Activated CD8-positive, alpha-beta T cell treated with anti-CD3 and anti-CD28 coated beads for 36 hours (primary cell): ENCODE measurements at regions not wholly inside any gene's neighbourhood (a gene's known extent, or its start where the extent isn't known, plus 50 kb on each side); places are given as distances from the start of the nearest gene placed in this dataset.

Experiments
- ATAC-seq: fragments of 200-7000 bp; cut with Tn5 transposase; one replicate; pipeline ENCODE4 v1.10.0; 2021; ENCODE audit warnings: mild to moderate bottlenecking, moderate library complexity
- CTCF ChIA-PET: fragments of 350-600 bp; sonication (Branson Sonifier 250); formaldehyde crosslinking; loops from one replicate; lab custom pipeline; 2021; ENCODE audit warnings: antibody characterized with exemption; lab: Charles Lee
- POLR2A ChIA-PET: fragments of 350-600 bp; sonication (Branson Sonifier 250); formaldehyde crosslinking; loops from one replicate; lab custom pipeline; 2021; ENCODE audit warnings: antibody characterized with exemption; lab: Charles Lee
- DNase-seq: peaks from one replicate; pipeline ENCODE4 v3.0.0-alpha.2; 2020
- H3K27ac Mint-ChIP-seq: one replicate; pipeline ENCODE4 v1.8.0; 2021; ENCODE audit warnings: mild to moderate bottlenecking, mixed read lengths
- H3K27me3 Mint-ChIP-seq: one replicate; pipeline ENCODE4 v1.8.0; 2021; ENCODE audit warnings: mixed read lengths
- H3K36me3 Mint-ChIP-seq: one replicate; pipeline ENCODE4 v1.8.0; 2021; ENCODE audit warnings: low read depth, mixed read lengths
- H3K4me1 Mint-ChIP-seq: one replicate; pipeline ENCODE4 v1.8.0; 2021; ENCODE audit warnings: low read depth, mixed read lengths
- H3K4me3 Mint-ChIP-seq: one replicate; pipeline ENCODE4 v1.8.0; 2021; ENCODE audit warnings: mild to moderate bottlenecking, moderate library complexity, mixed read lengths
- H3K9me3 Mint-ChIP-seq: one replicate; pipeline ENCODE4 v1.8.0; 2021; ENCODE audit warnings: mixed read lengths
- CTCF ChIP-seq: fragments of 200-600 bp; IDR thresholded peaks from one replicate; pipeline ENCODE4 v1.8.0; 2022; ENCODE audit warnings: antibody characterized with exemption, mild to moderate bottlenecking
- intact Hi-C: fragments of 100-400 bp; cut with micrococcal nuclease; formaldehyde crosslinking; loops from one replicate; pipeline ENCODE4 v1.10.0; 2022

- DNase-seq, result no peak
- no peak overlapping the region for H3K27ac Mint-ChIP-seq
- ChIA-PET POLR2A (interaction anchor here (0.6 kb wide), 2 partner anchors 59 to 211 kb away, joined by 3 read pairs; no protein-coding TSS in a partner anchor), CTCF (no interaction called here)
- no peaks in the 10 kb centered on the region for H3K4me1 Mint-ChIP-seq
- no peaks in the 10 kb centered on the region for H3K36me3 Mint-ChIP-seq
- no peak for TF ChIP-seq CTCF
- no peak overlapping the region for H3K4me3 Mint-ChIP-seq
- peaks cover 2% of the 10 kb centered on the region for H3K27me3 Mint-ChIP-seq
- intact Hi-C loops, result no loop called here
- no peaks in the 10 kb centered on the region for H3K9me3 Mint-ChIP-seq
- ATAC-seq, result no peak
These were observed 165.9 kb upstream of the SMIM23 start for GRCh38 chr5:171619744-171620143.

- no peaks in the 10 kb centered on the region for H3K36me3 Mint-ChIP-seq
- POLR2A ChIA-PET, result no interaction called here
These were observed 163.6 kb upstream of the SMIM23 start for GRCh38 chr5:171622010-171622409.

GRCh38 chr5:171623107-171623506, 162.5 kb upstream of the SMIM23 start:
- no peak overlapping the region for H3K27ac Mint-ChIP-seq
- no peak overlapping the region for H3K4me3 Mint-ChIP-seq
- DNase-seq (no peak), ATAC-seq (no peak)
- TF ChIP-seq CTCF, result no peak
- ChIA-PET CTCF (interaction anchor here (1.1 kb wide), 1 partner anchor 31 kb away, joined by 3 read pairs; no protein-coding TSS in a partner anchor), POLR2A (no interaction called here)
- intact Hi-C loops, result no loop called here
- no peaks in the 10 kb centered on the region for H3K9me3 Mint-ChIP-seq
- no peaks in the 10 kb centered on the region for H3K4me1 Mint-ChIP-seq
- H3K27me3 Mint-ChIP-seq, result peaks cover 2% of the 10 kb centered on the region
- no peaks in the 10 kb centered on the region for H3K36me3 Mint-ChIP-seq

More at GRCh38 chr5:171622010-171622409, 163.6 kb upstream of the SMIM23 start:
- H3K9me3 Mint-ChIP-seq, result no peaks in the 10 kb centered on the region
- no peak for TF ChIP-seq CTCF
- DNase-seq (no peak), ATAC-seq (no peak)
- no peaks in the 10 kb centered on the region for H3K4me1 Mint-ChIP-seq
- peaks cover 2% of the 10 kb centered on the region for H3K27me3 Mint-ChIP-seq
- CTCF ChIA-PET, result no interaction called here
- no peak overlapping the region for H3K27ac Mint-ChIP-seq
- no peak overlapping the region for H3K4me3 Mint-ChIP-seq
- intact Hi-C loops, result no loop called here

- TF ChIP-seq CTCF, result no peak
- CTCF ChIA-PET, result no interaction called here
- no peaks in the 10 kb centered on the region for H3K9me3 Mint-ChIP-seq
- POLR2A ChIA-PET, result no interaction called here
- no peak overlapping the region for H3K27ac Mint-ChIP-seq
- no peak for ATAC-seq
- no peak overlapping the region for H3K4me3 Mint-ChIP-seq
- no peaks in the 10 kb centered on the region for H3K4me1 Mint-ChIP-seq
- H3K36me3 Mint-ChIP-seq, result no peaks in the 10 kb centered on the region
- DNase-seq, result no peak
- H3K27me3 Mint-ChIP-seq, result peaks cover 8% of the 10 kb centered on the region
- intact Hi-C loops, result no loop called here
These were observed 162.0 kb upstream of the SMIM23 start for GRCh38 chr5:171623551-171624097.

- H3K4me3 Mint-ChIP-seq, result no peak overlapping the region
- H3K27me3 Mint-ChIP-seq, result peaks cover 10% of the 10 kb centered on the region
- ChIA-PET POLR2A (no interaction called here), CTCF (no interaction called here)
- intact Hi-C loops, result no loop called here
- H3K9me3 Mint-ChIP-seq, result no peaks in the 10 kb centered on the region
- DNase-seq (no peak), ATAC-seq (no peak)
- H3K27ac Mint-ChIP-seq, result no peak overlapping the region
- H3K36me3 Mint-ChIP-seq, result no peaks in the 10 kb centered on the region
- H3K4me1 Mint-ChIP-seq, result no peaks in the 10 kb centered on the region
- TF ChIP-seq CTCF, result no peak
These were observed 161.2 kb upstream of the SMIM23 start for GRCh38 chr5:171624396-171624795.
